GM19324 (cell line): ENCODE measurements at regions not wholly inside any gene's neighbourhood (a gene's known extent, or its start where the extent isn't known, plus 50 kb on each side); places are given as distances from the start of the nearest gene placed in this dataset.
A peak's percentile ranks its signal among the peaks of the same experiment; 100 is the strongest.
"Not testable (repeated sequence)": the region's sequence is repeated elsewhere in the genome, so short reads cannot be mapped to it uniquely, and the experiment has no call there.

Experiments used
- ATAC-seq: cut with Tn5 transposase; IDR thresholded peaks from one replicate; pipeline ENCODE4 v1.9.1; 2021; ENCODE audit warnings: mild to moderate bottlenecking, moderate library complexity; ENCODE audit not compliant: unreplicated experiment, low FRiP score

GRCh38 chr2:84224121-84224520 is 235.0 kb downstream of the SUCLG1 start:
- no peak for ATAC-seq

- ATAC-seq: no peak
Observed at GRCh38 chr2:84223191-84223590, 235.9 kb downstream of the SUCLG1 start.

- ATAC-seq: not testable (repeated sequence)
Observed at GRCh38 chr2:84221102-84221501, 238.0 kb downstream of the SUCLG1 start.

- ATAC-seq: no peak
Observed at GRCh38 chr2:84217456-84217855, 241.6 kb downstream of the SUCLG1 start.

GRCh38 chr2:84214455-84214854 is 244.6 kb downstream of the SUCLG1 start:
- ATAC-seq: no peak

- ATAC-seq: peak; percentile 63
Observed at GRCh38 chr2:84212611-84213314, 246.3 kb downstream of the SUCLG1 start.

GRCh38 chr2:84209941-84210340 is 249.1 kb downstream of the SUCLG1 start:
- ATAC-seq: no peak

- no peak for ATAC-seq
Observed at GRCh38 chr2:84204995-84205394, 254.1 kb downstream of the SUCLG1 start.

- no peak for ATAC-seq
Observed at GRCh38 chr2:84202166-84202565, 256.9 kb downstream of the SUCLG1 start.

- ATAC-seq: no peak
Observed at GRCh38 chr2:84201158-84201557, 257.9 kb downstream of the SUCLG1 start.

- ATAC-seq: no peak
Observed at GRCh38 chr2:84197901-84198300, 261.2 kb downstream of the SUCLG1 start.

GRCh38 chr2:84194949-84195644 is 264.0 kb downstream of the SUCLG1 start:
- ATAC-seq: no peak

GRCh38 chr2:84194181-84194580 is 264.9 kb downstream of the SUCLG1 start:
- no peak for ATAC-seq

GRCh38 chr2:84187258-84187657 is 271.8 kb downstream of the SUCLG1 start:
- ATAC-seq: no peak

GRCh38 chr2:84181927-84182326 is 277.2 kb downstream of the SUCLG1 start:
- no peak for ATAC-seq

- ATAC-seq: no peak
Observed at GRCh38 chr2:84177733-84178132, 281.3 kb downstream of the SUCLG1 start.

- no peak for ATAC-seq
Observed at GRCh38 chr2:84175970-84176369, 283.1 kb downstream of the SUCLG1 start.

- no peak for ATAC-seq
Observed at GRCh38 chr2:84175340-84175739, 283.7 kb downstream of the SUCLG1 start.

GRCh38 chr2:84173041-84173440 is 286.0 kb downstream of the SUCLG1 start:
- no peak for ATAC-seq

GRCh38 chr2:84170979-84171378 is 288.1 kb downstream of the SUCLG1 start:
- ATAC-seq: no peak

- no peak for ATAC-seq
Observed at GRCh38 chr2:84169871-84170270, 289.2 kb downstream of the SUCLG1 start.

- not testable (repeated sequence) for ATAC-seq
Observed at GRCh38 chr2:84168552-84168951, 290.5 kb downstream of the SUCLG1 start.
